NCI-H2029 (cell line): ENCODE measurements at regions not wholly inside any gene's neighbourhood (a gene's known extent, or its start where the extent isn't known, plus 50 kb on each side); places are given as distances from the start of the nearest gene placed in this dataset.
"Not testable (repeated sequence)": the region's sequence is repeated elsewhere in the genome, so short reads cannot be mapped to it uniquely, and the experiment has no call there.

Experiments used
- DNase-seq: peaks from one replicate; lab custom pipeline; 2025; lab: John Stamatoyannopoulos, UW

GRCh38 chr2:234156326-234156725, 105.8 kb downstream of the SPP2 start:
- DNase-seq, result no peak

GRCh38 chr2:234152835-234153234, 102.3 kb downstream of the SPP2 start:
- not testable (repeated sequence) for DNase-seq

- no peak for DNase-seq
Observed at GRCh38 chr2:234147335-234147861, 96.9 kb downstream of the SPP2 start.

GRCh38 chr2:234146087-234146826, 95.8 kb downstream of the SPP2 start:
- DNase-seq, result no peak

- no peak for DNase-seq
Observed at GRCh38 chr2:234145511-234145910, 95.0 kb downstream of the SPP2 start.

GRCh38 chr2:234145057-234145456, 94.6 kb downstream of the SPP2 start:
- no peak for DNase-seq

- DNase-seq, result no peak
Observed at GRCh38 chr2:234143896-234144295, 93.4 kb downstream of the SPP2 start.

GRCh38 chr2:234142530-234142929, 92.0 kb downstream of the SPP2 start:
- DNase-seq, result no peak

GRCh38 chr2:234139755-234140154, 89.3 kb downstream of the SPP2 start:
- no peak for DNase-seq

- no peak for DNase-seq
Observed at GRCh38 chr2:234138836-234139235, 88.3 kb downstream of the SPP2 start.

- no peak for DNase-seq
Observed at GRCh38 chr2:234137400-234138014, 87.0 kb downstream of the SPP2 start.

GRCh38 chr2:234136461-234136860, 86.0 kb downstream of the SPP2 start:
- DNase-seq, result no peak

GRCh38 chr2:234135750-234136221, 85.3 kb downstream of the SPP2 start:
- DNase-seq, result peak; percentile 70

GRCh38 chr2:234134496-234134895, 84.0 kb downstream of the SPP2 start:
- DNase-seq, result no peak

- no peak for DNase-seq
Observed at GRCh38 chr2:234133004-234133403, 82.5 kb downstream of the SPP2 start.

GRCh38 chr2:234130777-234131181, 80.3 kb downstream of the SPP2 start:
- no peak for DNase-seq

GRCh38 chr2:234128606-234129005, 78.1 kb downstream of the SPP2 start:
- DNase-seq, result no peak
